ENCODE measurements at regions not wholly inside any gene's neighbourhood (a gene's known extent, or its start where the extent isn't known, plus 50 kb on each side); places are given as distances from the start of the nearest gene placed in this dataset.

DNA sequence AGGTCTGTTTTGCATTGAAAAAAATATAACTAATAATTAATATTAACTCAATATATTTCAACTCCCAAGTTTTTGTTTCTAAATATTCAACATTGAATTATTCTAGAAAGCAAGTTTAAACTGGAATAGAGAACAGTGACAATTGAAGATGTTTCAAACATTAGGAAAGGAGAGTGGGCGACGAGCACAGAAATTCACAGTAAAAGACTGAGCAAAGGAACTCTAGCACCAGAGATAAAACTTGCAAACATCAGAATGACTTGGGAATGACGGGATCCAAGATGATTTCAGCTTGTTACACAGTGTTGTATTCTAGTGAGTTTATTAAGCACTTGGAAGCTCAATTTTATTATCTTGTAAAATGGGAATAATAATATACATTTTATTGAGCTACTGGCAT is 56.6 kb upstream of the CNTN5 start:
- no peaks in the 10 kb centered on the region for H3K79me2 ChIP-seq (ENCODE audit: insufficient read depth)
- no peaks in the 10 kb centered on the region for H3K4me1 ChIP-seq (ENCODE audit: control insufficient read depth in 1 of 2, insufficient read depth in 2 of 2, low read depth in 1 of 2, low read length in 1 of 2)
- H2AFZ ChIP-seq (ENCODE audit: low read depth), result no peak overlapping the region
- WGBS (ENCODE audit: low lambda C conversion rate), result 15% methylated on average over 3 of the region's 3 CpGs
- no peaks in the 10 kb centered on the region for H3K27me3 ChIP-seq (ENCODE audit: insufficient read depth)
- no peaks in the 10 kb centered on the region for H3F3A ChIP-seq (replicated peaks; ENCODE audit: insufficient read depth)
- H3K36me3 ChIP-seq (replicated peaks in 1 of 2; ENCODE audit: control insufficient read depth in 1 of 2, insufficient read depth in 2 of 2, low read length in 1 of 2), result no peaks in the 10 kb centered on the region
- TF ChIP-seq RCOR1 (IDR thresholded peaks at IDR 0.05; ENCODE audit: low read length) (no peak), NRF1 (IDR thresholded peaks at IDR 0.05; ENCODE audit: low read depth, low read length) (no peak), TCF12 (IDR thresholded peaks at IDR 0.05) (no peak), YY1 (IDR thresholded peaks at IDR 0.05; ENCODE audit: low read depth) (no peak), GABPA (IDR thresholded peaks at IDR 0.05; ENCODE audit: low read depth) (no peak), FOSL2 (IDR thresholded peaks at IDR 0.05; ENCODE audit: borderline replicate concordance, low read depth) (no peak), SIN3A (IDR thresholded peaks at IDR 0.05; ENCODE audit: borderline replicate concordance, low read depth, low read length) (no peak)
- TF ChIP-seq, protein P1, sequence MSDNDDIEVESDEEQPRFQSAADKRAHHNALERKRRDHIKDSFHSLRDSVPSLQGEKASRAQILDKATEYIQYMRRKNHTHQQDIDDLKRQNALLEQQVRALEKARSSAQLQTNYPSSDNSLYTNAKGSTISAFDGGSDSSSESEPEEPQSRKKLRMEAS (IDR thresholded peaks at IDR 0.05; ENCODE audit: low read depth), result no peak
- POLR2A ChIA-PET, result no interaction called here
- H3K9ac ChIP-seq, result no peak overlapping the region
- no peaks in the 10 kb centered on the region for H3K9me2 ChIP-seq
- no peaks in the 10 kb centered on the region for H4K20me1 ChIP-seq (ENCODE audit: insufficient read depth)
- no peak for DNase-seq
- H3K4me2 ChIP-seq, result no peak overlapping the region
- no peak overlapping the region for H3K4me3 ChIP-seq (ENCODE audit: low read depth in 2 of 2, low read length in 1 of 2)
- no peaks in the 10 kb centered on the region for H3K9me3 ChIP-seq
- CTCF ChIA-PET, result no interaction called here
- no peak overlapping the region for H3K27ac ChIP-seq (ENCODE audit: low read depth in 2 of 2, low read length in 1 of 2)

DNA sequence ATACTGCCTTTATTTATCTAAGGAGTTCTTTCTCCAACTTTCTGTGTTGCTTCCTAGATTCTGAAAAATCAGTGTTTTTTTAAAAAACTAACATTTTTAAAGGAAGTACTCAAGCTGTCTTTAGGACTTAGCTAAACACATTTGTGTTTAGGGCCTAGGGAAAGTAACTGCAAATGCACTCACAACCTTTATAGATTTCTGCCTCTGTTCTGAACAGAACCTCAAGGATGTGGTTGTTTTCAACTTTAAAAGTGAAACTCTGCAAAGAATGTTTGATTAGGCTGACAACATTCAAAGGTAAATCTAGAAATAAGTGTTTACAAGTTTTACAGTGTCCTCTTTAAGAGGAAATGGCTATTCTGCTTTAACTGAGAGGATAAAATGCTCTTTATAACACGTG is 55.4 kb upstream of the CNTN5 start:
- no peak overlapping the region for H3K27ac ChIP-seq (ENCODE audit: low read depth in 2 of 2, low read length in 1 of 2)
- no peak overlapping the region for H3K4me2 ChIP-seq
- H3F3A ChIP-seq (replicated peaks; ENCODE audit: insufficient read depth), result no peaks in the 10 kb centered on the region
- POLR2A ChIA-PET, result no interaction called here
- no peak overlapping the region for H2AFZ ChIP-seq (ENCODE audit: low read depth)
- H4K20me1 ChIP-seq (ENCODE audit: insufficient read depth), result no peaks in the 10 kb centered on the region
- H3K79me2 ChIP-seq (ENCODE audit: insufficient read depth), result no peaks in the 10 kb centered on the region
- DNase-seq, result no peak
- no peak overlapping the region for H3K9ac ChIP-seq
- no peaks in the 10 kb centered on the region for H3K27me3 ChIP-seq (ENCODE audit: insufficient read depth)
- TF ChIP-seq SMC3 (IDR thresholded peaks at IDR 0.05; ENCODE audit: low read depth, low read length), result no peak
- TF ChIP-seq CTCF (IDR thresholded peaks at IDR 0.05), result no peak
- no peaks in the 10 kb centered on the region for H3K9me3 ChIP-seq
- no peaks in the 10 kb centered on the region for H3K9me2 ChIP-seq
- CTCF ChIA-PET, result no interaction called here
- 4% methylated on average over 1 of the region's 1 CpG for WGBS (ENCODE audit: low lambda C conversion rate)
- no peak overlapping the region for H3K4me3 ChIP-seq (ENCODE audit: low read depth in 2 of 2, low read length in 1 of 2)
- H3K36me3 ChIP-seq (replicated peaks in 1 of 2; ENCODE audit: control insufficient read depth in 1 of 2, insufficient read depth in 2 of 2, low read length in 1 of 2), result no peaks in the 10 kb centered on the region
- H3K4me1 ChIP-seq (ENCODE audit: control insufficient read depth in 1 of 2, insufficient read depth in 2 of 2, low read depth in 1 of 2, low read length in 1 of 2), result no peaks in the 10 kb centered on the region

- ChIA-PET CTCF (no interaction called here), POLR2A (no interaction called here)
- no peaks in the 10 kb centered on the region for H3K79me2 ChIP-seq (ENCODE audit: insufficient read depth)
- no peak overlapping the region for H3K4me3 ChIP-seq (ENCODE audit: low read depth in 2 of 2, low read length in 1 of 2)
- TF ChIP-seq, protein P2, sequence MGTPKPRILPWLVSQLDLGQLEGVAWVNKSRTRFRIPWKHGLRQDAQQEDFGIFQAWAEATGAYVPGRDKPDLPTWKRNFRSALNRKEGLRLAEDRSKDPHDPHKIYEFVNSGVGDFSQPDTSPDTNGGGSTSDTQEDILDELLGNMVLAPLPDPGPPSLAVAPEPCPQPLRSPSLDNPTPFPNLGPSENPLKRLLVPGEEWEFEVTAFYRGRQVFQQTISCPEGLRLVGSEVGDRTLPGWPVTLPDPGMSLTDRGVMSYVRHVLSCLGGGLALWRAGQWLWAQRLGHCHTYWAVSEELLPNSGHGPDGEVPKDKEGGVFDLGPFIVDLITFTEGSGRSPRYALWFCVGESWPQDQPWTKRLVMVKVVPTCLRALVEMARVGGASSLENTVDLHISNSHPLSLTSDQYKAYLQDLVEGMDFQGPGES (IDR thresholded peaks at IDR 0.05; ENCODE audit: low read depth, low read length), result no peak
- TF ChIP-seq RFX5 (IDR thresholded peaks at IDR 0.05; ENCODE audit: low read length), result no peak
- no peak for TF ChIP-seq ELF1 (IDR thresholded peaks at IDR 0.05)
- no peak overlapping the region for H3K27ac ChIP-seq (ENCODE audit: low read depth in 2 of 2, low read length in 1 of 2)
- H3K4me2 ChIP-seq, result no peak overlapping the region
- H3K4me1 ChIP-seq (ENCODE audit: control insufficient read depth in 1 of 2, insufficient read depth in 2 of 2, low read depth in 1 of 2, low read length in 1 of 2), result no peaks in the 10 kb centered on the region
- DNase-seq, result no peak
- H4K20me1 ChIP-seq (ENCODE audit: insufficient read depth), result no peaks in the 10 kb centered on the region
- no peak overlapping the region for H3K9ac ChIP-seq
- no peaks in the 10 kb centered on the region for H3K9me3 ChIP-seq
- H2AFZ ChIP-seq (ENCODE audit: low read depth), result no peak overlapping the region
- H3F3A ChIP-seq (replicated peaks; ENCODE audit: insufficient read depth), result no peaks in the 10 kb centered on the region
- no peaks in the 10 kb centered on the region for H3K27me3 ChIP-seq (ENCODE audit: insufficient read depth)
- no peaks in the 10 kb centered on the region for H3K36me3 ChIP-seq (replicated peaks in 1 of 2; ENCODE audit: control insufficient read depth in 1 of 2, insufficient read depth in 2 of 2, low read length in 1 of 2)
- H3K9me2 ChIP-seq, result no peaks in the 10 kb centered on the region
These were observed 55.0 kb upstream of the CNTN5 start for GRCh38 chr11:98965775-98966174.

All from SK-N-SH (cell line).